ENCODE measurements at regions not wholly inside any gene's neighbourhood (a gene's known extent, or its start where the extent isn't known, plus 50 kb on each side); places are given as distances from the start of the nearest gene placed in this dataset.
"Not testable (repeated sequence)": the region's sequence is repeated elsewhere in the genome, so short reads cannot be mapped to it uniquely, and the experiment has no call there.

DNA sequence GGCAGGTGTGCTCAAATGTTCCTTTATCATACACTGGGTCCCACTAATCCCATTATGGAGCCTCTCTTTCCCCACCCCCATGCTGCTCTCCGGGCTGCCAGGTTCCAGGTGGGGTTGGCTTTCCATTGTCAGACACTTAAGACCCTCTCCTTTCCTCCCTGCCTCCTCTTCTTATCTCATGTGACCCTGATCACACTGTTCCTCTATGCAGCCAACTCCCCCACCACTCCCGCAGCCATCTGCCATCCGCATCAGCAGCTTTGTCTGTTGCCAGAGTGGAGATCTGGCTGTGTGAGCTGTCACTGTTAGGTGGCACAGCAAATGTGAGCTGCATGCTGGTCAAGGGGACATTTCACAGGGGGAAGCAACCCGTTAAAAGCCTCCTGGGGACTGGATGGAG is 391.4 kb downstream of the TNS3 start:
- DNase-seq (ENCODE audit: low read depth) = no peak

DNA sequence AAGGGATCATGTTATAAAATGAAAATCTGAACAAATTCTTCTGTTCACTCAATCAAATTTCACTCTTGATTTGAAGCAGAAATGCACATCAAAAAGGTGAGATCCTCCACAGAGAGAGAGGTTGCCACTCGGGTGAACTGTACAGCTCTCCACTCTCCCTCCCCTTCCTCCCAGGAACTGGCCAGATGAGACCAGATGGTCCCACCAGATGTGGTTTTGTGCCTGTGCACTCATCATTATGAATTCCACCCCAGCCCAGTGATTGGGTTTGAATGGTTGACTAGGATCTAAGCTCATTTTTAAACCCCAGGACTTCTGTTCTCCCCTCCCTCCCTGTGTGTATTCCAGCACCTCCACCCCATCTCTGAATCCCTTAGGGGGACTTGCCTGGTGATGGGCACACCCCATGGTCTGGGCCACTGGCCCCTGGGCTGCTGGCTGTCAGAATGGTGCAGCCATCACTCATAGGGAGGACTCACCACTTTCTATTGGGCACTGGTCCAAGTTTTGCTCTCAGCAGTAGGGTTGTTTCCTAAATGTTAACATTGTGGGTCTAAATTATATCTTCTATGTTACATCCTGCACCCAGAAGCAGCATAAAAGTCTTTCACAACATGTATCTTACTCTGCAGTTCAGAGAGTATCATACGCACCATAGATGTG is 393.1 kb downstream of the TNS3 start:
- DNase-seq (ENCODE audit: low read depth) = no peak

DNA sequence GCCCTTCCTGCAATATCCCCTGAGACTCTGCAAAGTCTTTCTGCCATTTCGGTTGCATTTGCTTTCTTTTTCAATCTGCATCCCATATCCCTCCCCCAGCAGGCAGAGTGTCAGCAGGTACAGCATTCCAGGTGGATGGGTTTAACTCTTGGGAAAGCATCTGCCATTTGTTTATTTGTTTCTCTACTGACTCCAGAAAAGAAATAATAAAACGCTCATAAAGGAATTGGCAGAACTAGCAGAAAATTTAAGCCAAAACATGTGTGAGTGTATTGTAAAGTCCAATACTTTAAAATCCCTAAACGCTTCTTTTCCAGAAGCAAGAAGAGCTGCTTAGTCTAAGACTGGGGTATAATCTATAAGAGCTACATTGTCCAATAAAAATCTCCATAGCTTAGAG is 393.8 kb downstream of the TNS3 start:
- DNase-seq (ENCODE audit: low read depth) = no peak

DNA sequence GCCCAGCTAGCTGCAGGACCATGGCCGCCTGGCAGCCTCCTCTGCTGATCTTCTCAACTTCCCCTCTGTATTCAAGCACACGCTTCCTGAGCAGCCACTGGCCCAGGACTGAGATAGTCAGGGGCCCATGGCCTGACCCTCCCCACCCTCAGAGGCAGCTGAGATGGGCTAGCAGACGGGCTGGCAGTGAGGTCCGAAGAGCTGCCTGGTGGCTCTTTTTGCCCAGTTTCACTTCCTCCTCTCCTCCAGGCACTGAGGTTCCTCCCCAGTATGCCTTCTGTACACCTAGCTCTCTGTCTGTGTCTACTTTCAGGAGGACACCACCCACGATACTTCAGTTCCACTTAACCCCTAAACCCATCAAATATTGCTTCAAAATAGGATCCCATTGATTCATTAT is 395.6 kb downstream of the TNS3 start:
- DNase-seq (ENCODE audit: low read depth) = no peak

DNA sequence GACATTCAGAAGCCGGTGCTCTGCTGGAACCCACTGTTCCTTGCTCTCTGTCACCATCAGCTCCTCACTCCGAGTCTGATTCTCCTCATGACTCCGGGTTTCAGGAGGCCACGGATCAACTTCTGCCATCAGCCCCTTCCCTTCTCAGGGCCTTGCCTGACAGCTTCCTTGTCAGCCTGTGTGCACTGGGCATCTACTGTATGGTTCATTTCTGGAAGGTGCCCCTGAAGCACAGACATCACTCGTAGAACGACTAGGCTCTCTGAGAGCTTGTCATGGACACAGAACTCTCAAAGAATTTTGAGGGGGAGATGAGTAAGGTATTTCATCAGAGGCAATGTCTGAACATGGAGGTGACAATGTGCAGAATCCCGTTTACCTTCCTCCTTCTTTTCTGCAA is 396.1 kb downstream of the TNS3 start:
- no peak for DNase-seq (ENCODE audit: low read depth)

DNA sequence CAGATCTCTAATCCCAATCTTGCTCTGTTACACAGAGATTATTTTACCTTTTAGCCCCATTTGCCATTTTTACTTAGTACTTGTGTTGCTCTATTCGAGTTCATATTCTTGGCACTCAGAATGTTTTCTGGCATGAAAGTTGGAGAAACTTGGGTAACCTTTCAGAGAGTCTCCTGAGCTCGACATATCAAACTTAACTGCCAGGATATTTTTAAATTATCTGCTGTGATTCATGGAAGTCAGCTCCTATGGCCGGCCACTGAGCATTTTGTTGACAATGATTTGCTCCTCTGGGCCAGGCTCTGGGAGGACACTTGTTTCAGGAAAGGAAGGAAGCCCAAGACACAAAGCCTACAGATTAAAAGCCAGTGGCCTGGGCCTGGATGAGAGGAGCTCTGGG is 396.7 kb downstream of the TNS3 start:
- DNase-seq (ENCODE audit: low read depth) = no peak

DNA sequence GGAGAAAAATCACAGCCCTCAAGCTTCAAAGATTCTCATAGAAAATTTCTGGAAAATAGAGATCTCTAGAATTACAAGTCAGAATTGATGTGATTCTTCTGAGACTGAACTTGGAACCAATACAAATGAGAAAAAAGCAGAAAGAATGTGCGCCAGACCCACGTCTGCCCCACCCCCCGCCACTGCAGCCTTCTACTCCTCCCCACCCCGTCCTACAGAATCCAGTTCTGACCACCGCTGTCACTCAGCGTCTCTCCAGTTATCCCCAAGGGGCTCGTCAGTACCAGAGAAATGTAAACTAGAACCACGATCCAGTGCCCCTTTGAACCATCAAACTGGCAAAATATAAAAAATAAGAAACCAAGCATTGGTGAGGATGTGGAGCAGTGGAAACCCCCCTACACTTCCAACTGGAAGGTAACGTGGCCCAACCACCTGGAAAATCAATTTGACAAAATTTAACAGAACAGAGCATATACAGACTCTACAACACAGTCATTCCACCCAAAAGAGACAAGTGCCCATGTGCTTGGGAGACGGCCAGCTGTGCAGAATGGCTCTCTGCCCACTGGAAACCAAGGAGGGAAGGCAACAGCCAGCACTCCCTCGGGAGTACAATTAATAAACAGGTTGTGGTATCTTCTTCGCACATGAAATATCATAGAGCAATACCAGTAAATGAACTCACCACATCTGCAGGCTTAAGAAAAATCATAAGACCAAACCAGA is 397.9 kb downstream of the TNS3 start:
- peak; percentile 76 for DNase-seq (ENCODE audit: low read depth)

DNA sequence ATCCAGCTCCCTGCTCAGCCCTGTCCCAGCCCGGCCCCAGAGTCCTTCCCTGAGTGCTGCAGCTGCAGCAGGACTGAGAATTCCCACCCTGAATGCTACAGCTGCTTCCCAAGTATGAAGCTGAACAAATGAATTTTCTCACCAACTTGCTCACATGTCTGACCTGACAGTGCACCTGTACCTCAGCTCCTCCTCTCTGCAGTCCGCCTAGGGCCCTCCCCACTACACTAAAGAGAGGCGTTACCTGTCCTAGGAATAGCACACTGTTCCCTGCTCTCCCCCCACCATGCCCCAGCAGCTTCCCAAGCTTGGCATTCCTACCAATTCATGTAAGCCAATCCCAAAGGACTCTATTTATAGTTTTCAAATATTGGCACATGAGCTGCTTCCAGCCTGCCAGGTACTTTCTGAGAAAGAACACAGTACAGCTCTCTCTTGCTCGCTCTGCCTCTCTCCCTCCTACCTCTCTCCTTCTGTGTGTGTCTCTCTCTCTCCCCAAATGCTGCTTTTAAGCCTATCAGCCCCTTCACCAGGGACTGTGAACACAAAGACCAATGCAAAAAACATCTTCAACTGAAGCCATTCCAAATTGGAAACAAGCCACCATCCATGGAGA is 400.1 kb downstream of the TNS3 start:
- DNase-seq (ENCODE audit: low read depth) = no peak

DNA sequence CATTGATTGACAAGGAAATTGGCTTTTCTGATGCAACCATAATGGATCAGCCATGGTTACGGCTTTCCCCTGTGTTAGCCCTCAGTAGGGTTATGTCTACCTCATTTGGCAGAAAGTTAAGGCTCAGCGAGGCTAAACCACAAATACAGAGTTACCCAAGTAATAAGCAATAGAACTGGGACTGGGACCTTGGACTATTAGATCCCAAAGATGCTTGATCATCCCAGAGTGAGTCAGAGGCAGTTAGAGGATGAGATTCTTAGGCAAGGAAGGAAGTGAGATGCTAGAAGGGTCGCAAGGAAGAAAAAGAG is 401.4 kb downstream of the TNS3 start:
- DNase-seq (ENCODE audit: low read depth) = no peak

DNA sequence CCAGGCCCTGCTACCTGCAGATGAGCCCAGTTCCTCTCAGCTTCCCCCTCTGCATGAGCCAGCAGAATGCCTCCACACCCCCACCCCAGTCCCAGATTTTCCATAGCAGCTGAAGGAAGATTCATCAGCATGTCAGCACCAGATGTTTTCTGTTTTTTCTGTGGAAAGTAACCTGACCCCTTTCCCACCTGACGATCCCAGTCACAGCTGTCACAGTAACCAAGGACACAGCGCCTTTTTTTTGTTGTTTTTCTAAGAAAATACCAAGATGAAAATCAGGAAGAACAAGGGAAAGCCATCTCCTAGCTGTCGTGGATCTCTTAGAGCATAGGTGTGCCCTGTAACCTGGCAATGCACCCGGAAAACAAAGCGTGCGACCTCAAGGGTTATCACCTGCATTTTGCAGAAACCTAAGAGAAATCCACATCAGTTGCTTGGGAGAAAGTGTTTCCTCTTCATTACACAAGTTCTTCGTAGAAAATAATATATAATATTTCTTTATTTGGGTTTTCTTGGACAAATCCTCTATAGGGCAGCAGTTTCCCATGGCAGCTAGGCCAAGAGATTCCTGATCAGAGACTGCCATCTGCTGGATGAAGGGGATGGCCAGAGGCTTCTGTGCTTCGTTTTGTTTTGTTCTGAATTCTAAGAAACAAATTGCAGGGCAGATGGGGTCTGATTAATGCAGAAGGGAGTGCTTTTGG is 401.9 kb downstream of the TNS3 start:
- peak; percentile 96 for DNase-seq (ENCODE audit: low read depth)

DNA sequence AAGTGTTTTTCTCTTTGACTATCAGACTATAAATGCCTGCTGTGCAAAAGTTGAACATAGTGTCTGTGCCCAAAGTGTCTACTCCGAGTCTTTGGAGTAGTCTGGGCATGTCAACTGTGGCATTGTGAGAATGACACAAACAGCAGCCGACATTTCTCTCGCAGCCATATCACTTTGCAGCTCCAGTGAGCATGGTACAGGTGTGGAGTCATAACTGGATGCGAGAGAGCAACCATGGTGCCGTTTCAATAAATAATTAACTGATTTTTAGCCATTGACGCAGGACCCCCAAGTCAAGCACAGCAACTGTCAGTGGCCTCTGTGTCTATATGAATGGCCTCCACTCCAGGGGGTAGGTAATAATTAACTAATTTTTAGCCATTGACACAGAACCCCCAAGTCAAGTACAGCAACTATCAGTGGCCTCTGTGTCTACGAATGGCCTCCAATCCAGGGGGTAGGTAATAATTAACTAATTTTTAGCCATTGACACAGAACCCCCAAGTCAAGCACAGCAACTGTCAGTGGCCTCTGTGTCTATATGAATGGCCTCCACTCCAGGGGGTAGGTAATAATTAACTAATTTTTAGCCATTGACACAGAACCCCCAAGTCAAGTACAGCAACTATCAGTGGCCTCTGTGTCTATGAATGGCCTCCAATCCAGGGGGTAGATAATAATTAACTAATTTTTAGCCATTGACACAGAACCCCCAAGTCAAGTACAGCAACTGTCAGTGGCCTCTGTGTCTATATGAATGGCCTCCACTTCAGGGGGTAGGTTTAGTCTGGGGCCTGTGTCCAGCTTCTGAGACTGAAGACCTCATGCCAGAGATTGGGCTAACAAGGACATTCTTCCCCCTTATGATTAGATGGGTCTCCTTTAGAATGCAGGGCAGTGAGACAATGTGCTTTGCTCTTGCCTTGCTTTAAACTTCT is 409.0 kb downstream of the TNS3 start:
- not testable (repeated sequence) for DNase-seq (ENCODE audit: low read depth)

DNA sequence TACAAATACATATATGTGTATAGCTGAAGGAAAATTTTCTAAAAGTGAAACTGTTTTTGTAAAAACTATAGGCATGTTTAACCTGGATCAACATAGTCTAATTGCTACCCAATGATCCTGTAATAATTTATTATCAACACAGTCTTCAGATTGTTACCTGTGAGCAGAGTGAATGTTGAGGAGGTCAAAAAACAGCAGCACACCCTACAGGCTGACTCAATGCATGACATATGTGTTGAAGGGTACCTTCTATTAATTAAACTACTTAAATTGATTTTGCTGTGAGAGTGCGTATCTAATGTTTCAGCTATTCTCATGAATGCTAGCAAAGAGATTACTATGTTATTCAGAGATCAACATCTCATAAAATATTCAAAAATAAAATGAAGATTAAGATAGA is 411.4 kb downstream of the TNS3 start:
- no peak for DNase-seq (ENCODE audit: low read depth)

DNA sequence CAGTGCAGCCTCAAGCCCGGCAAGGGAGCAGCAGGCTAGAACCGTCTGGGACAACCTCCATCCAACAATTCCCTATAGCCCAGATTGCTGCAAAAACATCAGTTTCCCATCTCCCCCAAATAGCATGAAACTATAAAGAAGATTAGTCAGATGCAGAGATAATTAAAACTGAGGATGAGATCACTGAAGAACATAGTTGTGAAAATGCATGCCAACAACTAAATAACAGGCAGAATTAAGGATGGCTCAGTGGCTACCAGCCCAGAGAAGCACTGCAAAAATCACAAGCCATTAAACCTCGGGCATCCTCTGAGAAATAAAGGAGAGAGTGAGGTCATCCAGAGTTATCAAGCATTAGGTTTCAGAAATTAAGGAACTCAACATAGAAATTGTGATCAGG is 427.1 kb downstream of the TNS3 start:
- DNase-seq (ENCODE audit: low read depth) = no peak

DNA sequence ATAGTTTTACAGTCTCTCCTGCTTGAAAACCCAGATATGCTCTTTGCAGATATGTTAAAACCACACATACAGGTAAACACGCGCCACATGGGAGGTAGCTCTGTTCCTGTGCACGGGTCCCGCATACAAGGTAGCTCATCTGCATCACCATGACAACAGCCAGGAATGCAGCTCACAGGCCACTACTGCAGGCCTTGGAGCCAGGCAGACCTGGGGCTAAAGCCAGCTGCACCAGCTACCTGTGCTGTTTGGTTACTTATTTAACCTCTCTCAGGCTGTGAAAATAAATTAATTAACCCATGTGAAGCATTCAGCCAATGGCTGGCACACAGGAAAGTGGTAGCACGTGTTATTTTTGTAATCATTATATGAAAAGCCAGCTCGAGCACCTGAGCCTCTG is 428.3 kb downstream of the TNS3 start:
- no peak for DNase-seq (ENCODE audit: low read depth)

DNA sequence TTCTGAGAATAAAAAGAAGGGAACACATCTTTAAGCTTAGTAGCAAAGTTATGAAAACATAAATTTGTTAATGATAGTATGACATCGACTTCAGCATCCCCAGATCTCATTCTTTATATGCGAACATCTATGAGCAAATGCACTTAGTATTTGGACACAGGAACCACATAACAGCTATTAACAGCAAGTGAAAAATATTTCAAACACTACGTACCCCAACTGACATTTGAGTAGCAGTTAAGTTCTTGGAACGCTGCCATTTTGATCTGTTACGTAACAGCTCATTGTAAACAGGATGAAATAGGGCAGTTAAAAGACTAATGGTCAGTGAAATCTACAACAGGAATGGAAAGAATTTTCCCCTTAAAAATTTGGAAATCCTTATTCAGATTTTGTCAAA is 428.9 kb downstream of the TNS3 start:
- peak; percentile 98 for DNase-seq (ENCODE audit: low read depth)

DNA sequence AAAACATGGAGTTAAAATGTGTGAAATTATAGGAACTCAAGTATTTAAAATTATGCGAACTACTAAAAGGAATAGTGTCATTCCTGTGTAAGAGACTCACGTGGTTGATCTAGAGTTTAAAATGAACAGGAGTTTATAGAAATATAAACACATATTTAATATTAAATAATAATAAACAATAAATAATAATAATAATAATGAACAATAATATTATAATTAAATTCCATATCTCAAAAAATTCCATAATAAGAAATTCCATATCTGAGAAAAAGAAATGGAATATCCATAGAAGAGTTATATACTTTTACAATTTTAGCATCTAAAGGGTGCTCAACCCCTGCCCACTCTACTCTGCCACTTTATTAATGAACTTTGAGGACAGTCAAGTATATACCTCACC is 429.6 kb downstream of the TNS3 start:
- DNase-seq (ENCODE audit: low read depth) = no peak

DNA sequence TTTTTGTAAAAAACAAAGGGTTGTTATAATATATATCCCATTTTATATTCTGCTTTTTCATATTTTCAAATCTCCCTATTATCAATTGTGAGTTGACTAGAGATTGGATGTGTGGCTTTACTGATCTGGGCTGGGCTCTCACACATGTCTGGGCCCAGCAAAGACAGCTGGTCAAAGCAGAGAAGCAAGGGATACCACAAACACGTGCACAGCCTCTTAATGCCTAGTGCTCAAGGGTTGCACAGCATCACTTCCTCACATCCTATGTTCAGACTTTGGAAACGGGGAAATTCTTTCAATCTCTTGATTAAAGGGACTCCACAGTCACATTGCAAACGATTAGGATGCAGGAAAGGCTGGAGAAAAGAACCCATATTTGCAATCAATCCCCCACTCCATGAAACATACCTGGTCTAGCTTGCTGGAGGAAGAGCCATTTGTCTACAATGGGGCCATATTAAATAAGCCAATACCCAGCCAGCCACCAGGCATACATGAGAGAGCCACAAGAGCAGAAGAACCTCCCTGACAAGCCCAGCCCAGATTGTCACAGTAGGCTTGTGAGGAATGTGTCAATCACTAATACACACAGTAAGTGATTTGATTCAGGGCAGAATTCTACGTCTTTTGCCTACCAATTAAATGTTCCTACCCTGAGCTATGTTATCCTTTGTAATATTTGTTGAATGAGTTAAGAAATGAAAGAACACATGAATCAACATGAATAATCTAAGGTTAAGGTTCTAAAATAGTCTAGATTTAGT is 431.2 kb downstream of the TNS3 start:
- DNase-seq (ENCODE audit: low read depth) = peak; percentile 28

DNA sequence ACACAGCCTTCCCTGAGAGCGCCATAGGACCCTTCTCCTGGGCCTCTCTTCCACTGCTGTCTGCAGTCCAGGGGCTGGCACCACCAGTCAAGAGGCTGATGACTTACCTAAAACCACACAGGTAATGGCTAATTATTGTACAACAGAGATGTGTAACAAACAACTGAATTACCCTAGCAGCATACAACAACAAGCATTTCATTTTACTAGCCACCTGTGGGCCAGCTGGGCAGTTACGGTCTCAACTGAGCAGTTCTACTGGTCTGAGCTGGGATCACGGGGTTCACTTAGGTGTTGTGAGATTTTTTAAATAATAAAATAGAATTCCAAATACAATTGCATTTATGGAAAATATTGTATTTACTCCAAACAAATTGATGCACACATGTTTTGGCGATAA is 431.9 kb downstream of the TNS3 start:
- DNase-seq (ENCODE audit: low read depth) = no peak

DNA sequence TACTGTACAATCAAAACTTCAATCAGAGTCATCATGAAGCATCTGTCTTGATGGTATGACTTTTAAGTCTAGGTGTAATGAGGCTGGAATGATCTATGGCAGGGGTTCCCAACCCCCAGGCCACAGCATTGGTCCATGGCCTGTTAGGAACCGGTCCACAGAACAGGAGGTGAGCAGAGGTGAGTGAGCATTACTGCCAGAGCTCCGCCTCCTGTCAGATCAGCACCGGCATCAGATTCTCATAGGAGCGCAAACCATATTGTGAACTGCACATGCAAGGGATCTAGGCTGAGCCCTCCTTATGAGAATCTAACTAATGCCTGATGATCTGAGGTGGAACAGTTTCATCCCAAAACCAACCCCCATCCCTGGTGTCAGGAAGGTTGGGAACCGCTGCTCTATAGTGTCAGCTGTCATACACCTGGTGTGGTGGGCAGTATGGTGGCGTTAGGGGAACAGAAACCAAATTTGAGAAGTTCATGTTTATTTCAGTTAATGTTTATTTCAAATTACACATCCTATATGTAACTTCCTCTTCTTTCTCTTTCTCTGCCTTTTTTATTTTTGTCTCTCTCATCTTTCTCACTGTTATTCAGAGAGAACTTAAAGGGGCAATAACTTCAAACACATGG is 432.6 kb downstream of the TNS3 start:
- DNase-seq (ENCODE audit: low read depth) = no peak

DNA sequence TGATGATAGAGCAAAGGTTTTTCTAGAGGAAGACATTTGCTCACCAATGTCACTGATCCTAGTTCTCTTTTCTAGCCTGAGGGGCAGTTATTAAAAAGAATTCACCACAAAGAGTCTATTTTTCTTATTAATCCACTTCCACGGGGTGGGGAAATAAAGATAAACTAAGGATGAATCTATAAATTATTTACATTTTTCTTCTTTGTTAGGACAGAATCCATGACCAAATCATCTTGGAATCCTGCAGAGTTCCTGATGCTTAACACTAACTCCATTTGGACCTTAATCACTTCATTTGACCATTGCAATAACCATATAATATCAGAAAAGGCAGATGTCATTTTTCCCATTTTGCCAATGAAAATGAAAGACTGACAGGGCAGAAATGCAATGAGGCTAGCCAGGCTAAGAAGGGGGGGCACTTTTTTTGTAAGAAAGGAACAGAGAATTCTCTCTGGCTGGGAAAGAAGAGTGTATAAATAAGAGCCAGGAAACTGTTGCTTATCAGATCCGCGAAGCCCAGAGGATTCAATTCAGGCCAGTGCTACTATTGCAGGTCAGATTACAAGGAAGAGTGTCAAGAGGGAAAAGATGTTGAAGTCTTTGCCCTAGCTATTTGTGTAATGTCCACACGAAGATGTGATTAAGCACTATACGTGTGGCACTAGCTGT is 433.2 kb downstream of the TNS3 start:
- DNase-seq (ENCODE audit: low read depth) = no peak
